Natural killer cell treated with Interleukin-12 subunit alpha and Interleukin-12 subunit beta and Interleukin-15 and Interleukin-18, amount 100 ng/mL, for 72 hours (primary cell): ENCODE measurements at regions not wholly inside any gene's neighbourhood (a gene's known extent, or its start where the extent isn't known, plus 50 kb on each side); places are given as distances from the start of the nearest gene placed in this dataset.

Experiments used
- ATAC-seq, 2 donors: fragments of 150-1000 bp; cut with Tn5 transposase in 1 of 2; sonication (Bioruptor Pico), chemical (Tn5 transposase) in 1 of 2; 2 replicates each; pipeline ENCODE4 v1.10.0; 2021
- DNase-seq: peaks from one replicate; pipeline ENCODE4 v3.0.0; 2022; ENCODE audit warnings: low spot score
- H3K27ac Mint-ChIP-seq, 2 donors: 1 replicate in 1 of 2; 2 replicates in 1 of 2; pipeline ENCODE4 v1.8.0; 2022; ENCODE audit warnings: mixed read lengths in 2 of 2, mild to moderate bottlenecking in 1 of 2, moderate library complexity in 1 of 2
- H3K27me3 Mint-ChIP-seq, 2 donors: 1 replicate in 1 of 2; 2 replicates in 1 of 2; pipeline ENCODE4 v1.8.0; 2022; ENCODE audit warnings: mixed read lengths in 2 of 2
- H3K36me3 Mint-ChIP-seq: one replicate; pipeline ENCODE4 v1.8.0; 2022; ENCODE audit warnings: mixed read lengths
- H3K4me1 Mint-ChIP-seq, 2 donors: 1 replicate in 1 of 2; 2 replicates in 1 of 2; pipeline ENCODE4 v1.8.0; 2022; ENCODE audit warnings: low read depth in 2 of 2, mixed read lengths in 2 of 2, mild to moderate bottlenecking in 1 of 2
- H3K4me3 Mint-ChIP-seq: one replicate; pipeline ENCODE4 v1.8.0; 2022; ENCODE audit warnings: mixed read lengths
- H3K9me3 Mint-ChIP-seq: 2 replicates; pipeline ENCODE4 v1.8.0; 2022; ENCODE audit warnings: mixed read lengths

DNA sequence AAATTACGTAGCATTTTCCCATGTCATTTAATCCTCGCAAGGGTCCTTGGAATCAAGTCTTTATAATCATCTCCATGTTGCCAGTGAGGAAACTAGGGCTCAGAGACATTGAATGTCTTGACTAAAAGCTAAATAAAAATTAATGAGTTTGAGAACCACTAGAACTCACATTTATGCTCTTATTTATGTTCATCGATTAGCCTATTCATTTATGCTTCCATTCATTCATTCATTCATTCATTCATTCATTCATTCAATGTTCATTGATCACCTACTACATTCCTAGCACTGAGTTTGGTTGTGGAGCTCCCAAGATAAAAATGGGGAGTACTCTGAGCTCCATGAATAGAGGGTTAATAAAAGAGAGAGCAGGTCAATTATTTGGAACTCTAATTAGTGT lies 59.7 kb downstream of the KCNA1 start:
- ATAC-seq (no peak), DNase-seq (no peak)
- no peaks in the 10 kb centered on the region for H3K4me1 Mint-ChIP-seq
- H3K9me3 Mint-ChIP-seq = no peaks in the 10 kb centered on the region
- no peak overlapping the region for H3K27ac Mint-ChIP-seq
- no peaks in the 10 kb centered on the region for H3K36me3 Mint-ChIP-seq
- no peak overlapping the region for H3K4me3 Mint-ChIP-seq
- peaks cover 26 to 52% of the 10 kb centered on the region in 2 donors for H3K27me3 Mint-ChIP-seq

DNA sequence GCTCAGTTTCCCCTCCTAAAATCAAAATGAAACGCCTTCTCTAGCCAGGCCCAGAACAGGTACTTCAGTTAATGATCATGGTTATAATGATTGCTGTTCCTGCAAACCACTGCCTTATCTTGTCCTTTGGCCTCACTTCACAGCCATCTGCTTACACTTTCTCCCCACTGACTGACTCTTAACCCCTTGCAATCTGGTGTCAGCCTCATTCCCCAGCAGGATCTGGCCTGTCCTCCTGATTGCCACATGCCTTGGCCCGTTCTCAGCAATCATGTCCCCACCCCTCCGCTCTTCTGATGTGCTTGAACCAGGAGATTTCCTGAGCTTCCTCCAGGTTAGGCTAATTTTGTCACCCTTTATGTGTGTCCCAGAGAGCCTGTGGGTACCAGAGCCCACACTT lies 64.5 kb downstream of the KCNA1 start:
- DNase-seq (no peak), ATAC-seq (no peak)
- H3K9me3 Mint-ChIP-seq = no peaks in the 10 kb centered on the region
- no peak overlapping the region for H3K4me3 Mint-ChIP-seq
- H3K27ac Mint-ChIP-seq = no peak overlapping the region
- peaks cover 0 to 3% of the 10 kb centered on the region in 2 donors for H3K4me1 Mint-ChIP-seq
- peaks cover 21 to 38% of the 10 kb centered on the region in 2 donors for H3K27me3 Mint-ChIP-seq
- H3K36me3 Mint-ChIP-seq = no peaks in the 10 kb centered on the region

DNA sequence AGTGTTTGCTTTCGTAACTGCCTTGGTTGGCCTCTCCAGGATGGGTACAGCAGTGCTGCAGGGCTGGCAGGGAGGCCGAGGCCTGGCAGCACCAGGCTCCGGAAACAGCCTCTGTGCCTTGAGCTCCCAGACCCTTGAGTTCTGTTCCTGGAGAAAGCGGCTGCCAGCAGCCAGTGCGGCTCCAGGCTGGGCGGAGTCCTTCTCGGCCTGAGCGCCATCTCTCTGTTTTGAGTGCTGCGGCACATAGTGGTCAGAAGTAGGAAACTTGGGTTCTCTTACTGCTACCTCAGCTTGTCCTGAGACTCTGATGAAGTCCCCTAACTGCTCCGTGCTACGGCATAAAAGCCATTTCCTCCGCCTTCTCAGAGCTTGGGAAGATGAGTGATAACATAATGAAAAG lies 65.9 kb downstream of the KCNA1 start:
- ATAC-seq (no peak), DNase-seq (no peak)
- H3K27me3 Mint-ChIP-seq = peaks cover 21 to 29% of the 10 kb centered on the region in 2 donors
- H3K27ac Mint-ChIP-seq = no peak overlapping the region
- H3K36me3 Mint-ChIP-seq = no peaks in the 10 kb centered on the region
- H3K4me1 Mint-ChIP-seq = peaks cover 0 to 3% of the 10 kb centered on the region in 2 donors
- no peaks in the 10 kb centered on the region for H3K9me3 Mint-ChIP-seq
- H3K4me3 Mint-ChIP-seq = no peak overlapping the region

- Mint-ChIP-seq H3K4me3 (no peak overlapping the region), H3K36me3 (no peaks in the 10 kb centered on the region), H3K4me1 (peaks cover 0 to 3% of the 10 kb centered on the region in 2 donors)
These were observed 66.6 kb upstream of the KCNA5 start for GRCh38 chr12:4977102-4977501.

DNA sequence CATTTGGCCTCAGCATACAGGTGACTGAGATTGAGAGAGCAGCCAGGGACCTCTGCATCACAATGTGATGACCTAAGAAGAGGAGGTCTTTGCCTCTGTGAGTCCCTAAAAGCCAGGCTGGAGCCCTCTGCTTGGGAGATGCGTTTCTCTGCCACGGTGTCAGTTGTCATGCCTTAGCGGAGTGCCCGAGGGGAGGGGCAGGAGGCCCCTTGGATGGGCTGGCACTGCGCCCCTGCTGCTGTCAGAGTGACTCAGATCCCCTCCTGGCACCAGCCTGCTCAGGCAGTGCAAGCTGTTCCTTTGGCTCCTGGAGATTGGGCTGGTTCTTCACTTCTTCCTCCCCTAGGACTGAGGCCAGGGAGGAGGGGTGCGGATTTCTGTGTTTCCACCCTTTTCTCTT lies 64.9 kb upstream of the KCNA5 start:
- Mint-ChIP-seq H3K27ac (no peak overlapping the region), H3K4me3 (no peak overlapping the region), H3K9me3 (no peaks in the 10 kb centered on the region), H3K4me1 (peaks cover 0 to 3% of the 10 kb centered on the region in 2 donors), H3K27me3 (peaks cover 25 to 29% of the 10 kb centered on the region in 2 donors), H3K36me3 (no peaks in the 10 kb centered on the region)
- ATAC-seq (no peak), DNase-seq (no peak)

More at GRCh38 chr12:4977102-4977501, 66.6 kb upstream of the KCNA5 start:
- H3K9me3 Mint-ChIP-seq = no peaks in the 10 kb centered on the region
- no peak overlapping the region for H3K27ac Mint-ChIP-seq
- no peak for ATAC-seq
- H3K27me3 Mint-ChIP-seq = peaks cover 18 to 19% of the 10 kb centered on the region in 2 donors
- DNase-seq = no peak

DNA sequence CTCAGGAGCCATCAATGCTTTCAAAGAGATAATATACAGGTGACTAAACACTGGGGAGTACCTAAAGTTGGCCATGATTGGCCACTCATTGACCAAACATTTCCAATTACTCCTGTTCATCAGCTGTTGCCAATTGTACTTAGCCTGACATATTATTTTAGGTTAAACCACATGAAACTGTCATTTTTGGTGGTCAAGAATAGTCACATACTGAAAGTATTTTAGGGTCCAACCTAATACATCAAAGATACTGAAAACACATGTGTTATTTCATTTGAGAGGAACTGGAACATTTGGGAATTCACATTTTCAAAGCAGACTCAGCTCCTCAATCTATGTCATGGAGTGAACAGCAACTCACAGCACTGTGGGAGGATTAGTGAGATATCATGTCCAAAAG lies 63.9 kb upstream of the KCNA5 start:
- ATAC-seq = no peak
- peaks cover 0 to 3% of the 10 kb centered on the region in 2 donors for H3K4me1 Mint-ChIP-seq
- DNase-seq = no peak
- H3K4me3 Mint-ChIP-seq = no peak overlapping the region
- no peaks in the 10 kb centered on the region for H3K9me3 Mint-ChIP-seq
- H3K27me3 Mint-ChIP-seq = peaks cover 18 to 19% of the 10 kb centered on the region in 2 donors
- H3K36me3 Mint-ChIP-seq = no peaks in the 10 kb centered on the region
- H3K27ac Mint-ChIP-seq = no peak overlapping the region

DNA sequence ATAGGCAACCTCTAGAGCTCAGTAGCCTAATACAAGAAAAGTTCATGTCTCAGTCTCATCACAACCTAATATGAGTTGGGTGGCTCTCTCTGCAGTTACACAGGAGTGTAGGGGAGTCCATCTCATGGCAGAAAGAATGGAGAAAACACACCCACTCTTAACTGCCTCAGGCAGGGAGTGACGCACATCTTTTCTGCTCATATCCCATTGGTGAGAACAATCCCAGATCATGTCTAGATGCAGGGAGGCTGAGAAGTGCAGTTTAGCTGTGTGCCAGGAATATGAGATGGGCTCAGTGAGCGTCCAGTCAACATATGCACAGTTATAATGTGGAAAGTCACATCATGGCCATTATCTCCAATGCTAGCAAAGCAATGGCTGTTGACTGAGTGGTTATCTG lies 59.3 kb upstream of the KCNA5 start:
- DNase-seq = no peak
- no peak for ATAC-seq
- H3K27me3 Mint-ChIP-seq = peaks cover 16 to 17% of the 10 kb centered on the region in 2 donors
- no peaks in the 10 kb centered on the region for H3K4me1 Mint-ChIP-seq
- no peaks in the 10 kb centered on the region for H3K36me3 Mint-ChIP-seq
- H3K9me3 Mint-ChIP-seq = no peaks in the 10 kb centered on the region
- no peak overlapping the region for H3K27ac Mint-ChIP-seq
- no peak overlapping the region for H3K4me3 Mint-ChIP-seq

GRCh38 chr12:4984971-4985370 lies 58.7 kb upstream of the KCNA5 start:
- H3K27ac Mint-ChIP-seq = no peak overlapping the region
- H3K36me3 Mint-ChIP-seq = no peaks in the 10 kb centered on the region
- peaks cover 11 to 22% of the 10 kb centered on the region in 2 donors for H3K27me3 Mint-ChIP-seq
- no peaks in the 10 kb centered on the region for H3K9me3 Mint-ChIP-seq
- DNase-seq (no peak), ATAC-seq (no peak)
- no peak overlapping the region for H3K4me3 Mint-ChIP-seq
- no peaks in the 10 kb centered on the region for H3K4me1 Mint-ChIP-seq

DNA sequence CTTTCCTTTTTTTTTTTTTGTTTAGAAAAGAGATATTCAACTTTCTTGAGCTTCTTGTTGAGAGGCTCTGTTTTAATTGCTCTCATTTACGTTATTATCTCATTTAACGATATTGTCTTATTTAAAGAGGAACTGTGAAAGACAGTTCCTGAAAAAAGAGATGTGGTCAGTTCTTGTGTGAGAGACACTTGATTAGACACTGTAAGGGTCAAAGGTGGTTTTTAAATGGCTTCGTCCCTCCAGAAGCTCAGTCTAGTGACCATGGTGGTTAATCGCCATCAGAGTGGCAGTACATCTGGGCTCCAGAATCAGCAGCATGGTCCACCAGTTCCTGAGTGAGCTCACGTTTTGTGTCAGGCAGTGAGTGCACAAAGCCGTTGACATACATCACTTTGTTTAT lies 57.9 kb upstream of the KCNA5 start:
- no peak for DNase-seq

DNA sequence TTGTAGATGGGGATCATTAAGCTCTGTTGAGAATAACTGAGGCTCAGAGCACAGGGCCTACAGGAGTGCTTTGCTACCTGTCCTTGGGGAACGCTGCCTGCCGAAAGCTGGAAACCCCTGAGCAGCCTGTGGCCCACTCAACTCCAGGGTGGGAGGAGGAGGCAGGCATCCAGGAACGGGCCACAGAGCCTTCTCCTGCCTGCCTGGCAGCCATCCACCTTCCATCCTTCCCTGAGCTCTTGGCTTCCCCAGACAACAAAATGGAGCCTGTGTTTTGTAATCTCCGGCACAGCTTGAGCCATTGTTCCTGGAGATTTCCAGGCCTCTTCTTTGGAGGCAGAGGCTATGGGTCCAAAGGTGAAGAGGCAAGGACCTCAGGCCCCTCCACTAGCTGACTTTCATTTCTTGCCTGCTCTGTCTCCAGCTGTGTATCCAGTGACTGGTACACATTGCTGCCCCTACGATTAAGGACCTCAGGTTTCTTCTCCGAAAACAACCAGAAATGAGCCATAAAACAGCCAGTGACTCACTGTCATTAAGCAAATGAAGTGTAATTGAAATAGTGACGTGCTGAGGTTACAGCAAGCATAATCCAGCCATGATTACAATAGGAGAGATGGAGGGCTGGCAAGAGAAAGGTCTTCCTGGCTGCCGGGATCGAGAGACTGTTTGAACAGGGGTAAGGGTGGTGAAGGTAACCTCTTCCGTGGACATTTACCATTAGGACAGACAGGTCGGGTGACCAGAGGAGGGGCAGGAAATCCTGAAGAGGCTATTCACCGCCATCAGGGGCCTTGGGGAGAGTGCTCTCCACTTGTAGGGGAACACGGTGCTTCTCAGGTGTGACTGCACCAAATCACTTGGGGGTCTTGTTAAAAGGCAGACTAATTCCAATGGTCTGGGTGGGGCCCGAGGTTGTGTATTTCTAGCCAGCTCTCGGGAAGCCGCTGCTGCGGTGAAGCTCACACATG lies 56.3 kb upstream of the KCNA5 start:
- ATAC-seq = no peak
- H3K4me3 Mint-ChIP-seq = no peak overlapping the region
- H3K27me3 Mint-ChIP-seq = peaks cover 19 to 33% of the 10 kb centered on the region in 2 donors
- no peaks in the 10 kb centered on the region for H3K4me1 Mint-ChIP-seq
- DNase-seq = no peak
- no peaks in the 10 kb centered on the region for H3K9me3 Mint-ChIP-seq
- H3K36me3 Mint-ChIP-seq = no peaks in the 10 kb centered on the region
- H3K27ac Mint-ChIP-seq = no peak overlapping the region

More for the DNA sequence above, 57.9 kb upstream of the KCNA5 start:
- H3K27me3 Mint-ChIP-seq = peaks cover 11 to 22% of the 10 kb centered on the region in 2 donors
- no peaks in the 10 kb centered on the region for H3K4me1 Mint-ChIP-seq
- H3K4me3 Mint-ChIP-seq = no peak overlapping the region
- H3K27ac Mint-ChIP-seq = no peak overlapping the region
- H3K9me3 Mint-ChIP-seq = no peaks in the 10 kb centered on the region
- ATAC-seq = no peak
- no peaks in the 10 kb centered on the region for H3K36me3 Mint-ChIP-seq

GRCh38 chr12:4991373-4991772 lies 52.3 kb upstream of the KCNA5 start:
- H3K27ac Mint-ChIP-seq = no peak overlapping the region
- no peak overlapping the region for H3K4me3 Mint-ChIP-seq
- no peaks in the 10 kb centered on the region for H3K4me1 Mint-ChIP-seq
- no peaks in the 10 kb centered on the region for H3K36me3 Mint-ChIP-seq
- H3K9me3 Mint-ChIP-seq = no peaks in the 10 kb centered on the region
- ATAC-seq (no peak), DNase-seq (no peak)
- H3K27me3 Mint-ChIP-seq = peaks cover 20 to 33% of the 10 kb centered on the region in 2 donors

GRCh38 chr12:4991801-4992200 lies 51.9 kb upstream of the KCNA5 start:
- no peak overlapping the region for H3K4me3 Mint-ChIP-seq
- H3K27me3 Mint-ChIP-seq = peaks cover 22 to 35% of the 10 kb centered on the region in 2 donors

GRCh38 chr12:4992871-4993270 lies 50.8 kb upstream of the KCNA5 start:
- no peaks in the 10 kb centered on the region for H3K9me3 Mint-ChIP-seq
- no peak for DNase-seq
- H3K4me1 Mint-ChIP-seq = no peaks in the 10 kb centered on the region
- no peak overlapping the region for H3K27ac Mint-ChIP-seq
- H3K36me3 Mint-ChIP-seq = no peaks in the 10 kb centered on the region
- no peak overlapping the region for H3K4me3 Mint-ChIP-seq
- peaks cover 20 to 37% of the 10 kb centered on the region in 2 donors for H3K27me3 Mint-ChIP-seq
- ATAC-seq = no peak

More at GRCh38 chr12:4991801-4992200, 51.9 kb upstream of the KCNA5 start:
- no peaks in the 10 kb centered on the region for H3K36me3 Mint-ChIP-seq
- no peaks in the 10 kb centered on the region for H3K9me3 Mint-ChIP-seq
- no peaks in the 10 kb centered on the region for H3K4me1 Mint-ChIP-seq
- no peak for ATAC-seq
- no peak for DNase-seq
- no peak overlapping the region for H3K27ac Mint-ChIP-seq
